ENCODE measurements at regions not wholly inside any gene's neighbourhood (a gene's known extent, or its start where the extent isn't known, plus 50 kb on each side); places are given as distances from the start of the nearest gene placed in this dataset.

DNA sequence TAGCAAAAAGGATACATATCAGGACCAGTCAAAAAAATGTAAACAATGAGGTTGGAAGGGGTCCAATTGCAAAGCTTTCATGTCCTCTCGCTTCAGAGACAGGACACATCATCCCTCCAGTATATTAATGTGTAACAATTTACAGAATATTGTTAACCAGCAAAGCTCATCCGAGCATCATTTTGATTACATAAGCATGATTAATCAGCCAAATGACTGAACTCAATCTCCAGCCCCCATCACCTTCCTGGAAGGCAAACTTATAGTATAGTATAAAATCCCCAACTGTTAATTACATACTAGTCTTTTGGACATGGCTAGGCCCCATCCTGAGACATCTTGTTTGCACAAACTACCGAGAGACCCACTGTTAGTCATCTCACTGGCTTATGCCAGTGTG is 77.6 kb upstream of the TRAM1L1 start:
- Histone ChIP-seq H3K9me1 (replicated peaks; ENCODE audit: control insufficient read depth, extremely low read depth, insufficient read depth, low read length) (no peaks in the 10 kb centered on the region), H3K4me1 (ENCODE audit: control insufficient read depth, extremely low read depth, insufficient read depth, low read length) (no peaks in the 10 kb centered on the region), H3K79me2 (ENCODE audit: control insufficient read depth, insufficient read depth, low read length) (no peaks in the 10 kb centered on the region), H3K9ac (replicated peaks; ENCODE audit: extremely low read depth, insufficient read depth, low read length) (no peak overlapping the region), H3K9me3 (replicated peaks; ENCODE audit: control insufficient read depth, insufficient read depth, low read length) (no peaks in the 10 kb centered on the region), H3K4me2 (ENCODE audit: insufficient read depth, low read length) (no peak overlapping the region), H3K4me3 (replicated peaks in 1 of 3; ENCODE audit: insufficient read depth in 1 of 3, low read depth in 1 of 3, low read length in 3 of 3) (no peak overlapping the region), H3K27me3 (ENCODE audit: control insufficient read depth in 2 of 2, insufficient read depth in 2 of 2, low read length in 2 of 2) (no peaks in the 10 kb centered on the region), H3K36me3 (ENCODE audit: control insufficient read depth in 2 of 2, extremely low read depth in 1 of 2, insufficient read depth in 2 of 2, low read length in 2 of 2) (no peaks in the 10 kb centered on the region), H2AFZ (ENCODE audit: low read depth, low read length) (no peak overlapping the region), H4K20me1 (replicated peaks; ENCODE audit: control insufficient read depth, extremely low read depth, insufficient read depth, low read length) (no peaks in the 10 kb centered on the region), H3K27ac (ENCODE audit: insufficient read depth, low read depth, low read length) (no peak overlapping the region)
- ChIA-PET CTCF (no interaction called here), POLR2A (no interaction called here)
- no peak for DNase-seq (ENCODE audit: low read depth, low spot score)
- dilution Hi-C loops (cut with MboI; ENCODE audit: extremely low pct_ligation_motif_present, low sequenced_read_pairs) = no loop called here
- intact Hi-C loops (cut with micrococcal nuclease) = no loop called here
- no TSS peak for BruUV-seq (replicated peaks)
- FAIRE-seq = no peak
- no peak for TF ChIP-seq JUN (IDR thresholded peaks at IDR 0.05; ENCODE audit: borderline replicate concordance, insufficient read depth, insufficient read length, low read depth)
- TF ChIP-seq FOS (IDR thresholded peaks at IDR 0.05; ENCODE audit: borderline replicate concordance, insufficient read depth, low read length) = no peak
- TF ChIP-seq EZH2 (IDR thresholded peaks at IDR 0.05; ENCODE audit: borderline replicate concordance, low read depth, low read length, severe bottlenecking) = no peak
- TF ChIP-seq POLR2A (IDR thresholded peaks at IDR 0.05; ENCODE audit: low read depth, low read length) = no peak
- TF ChIP-seq MYC (IDR thresholded peaks at IDR 0.05; ENCODE audit: low read depth, low read length) = no peak
- TF ChIP-seq GATA2 (IDR thresholded peaks at IDR 0.05; ENCODE audit: insufficient read depth, insufficient read length, low read depth, low read length) = no peak
- no peak for TF ChIP-seq CTCF (IDR thresholded peaks at IDR 0.05; ENCODE audit: extremely low read depth in 1 of 2, insufficient read depth in 1 of 2, low read depth in 1 of 2, low read length in 2 of 2)
- no peak for TF ChIP-seq POLR2AphosphoS5 (IDR thresholded peaks at IDR 0.05; ENCODE audit: insufficient read depth, low read depth, low read length)
- TF ChIP-seq MAX (IDR thresholded peaks at IDR 0.05; ENCODE audit: insufficient read depth, insufficient read length) = no peak
